OCI-LY3 (cell line): ENCODE measurements at regions not wholly inside any gene's neighbourhood (a gene's known extent, or its start where the extent isn't known, plus 50 kb on each side); places are given as distances from the start of the nearest gene placed in this dataset.

Experiments
- CTCF ChIP-seq: fragments of 200-600, 300-600 bp; sonication (generic); IDR thresholded peaks from 2 replicates; pipeline ENCODE4 v1.5.1; 2014; ENCODE audit warnings: antibody characterized with exemption, low read length, low read depth
- EZH2phosphoT487 ChIP-seq: fragments of 200-600 bp; shearing (Covaris generic); IDR thresholded peaks from 2 replicates; pipeline ENCODE4 v1.6.1; 2018; ENCODE audit warnings: antibody characterized with exemption, mixed run types, low read depth

DNA sequence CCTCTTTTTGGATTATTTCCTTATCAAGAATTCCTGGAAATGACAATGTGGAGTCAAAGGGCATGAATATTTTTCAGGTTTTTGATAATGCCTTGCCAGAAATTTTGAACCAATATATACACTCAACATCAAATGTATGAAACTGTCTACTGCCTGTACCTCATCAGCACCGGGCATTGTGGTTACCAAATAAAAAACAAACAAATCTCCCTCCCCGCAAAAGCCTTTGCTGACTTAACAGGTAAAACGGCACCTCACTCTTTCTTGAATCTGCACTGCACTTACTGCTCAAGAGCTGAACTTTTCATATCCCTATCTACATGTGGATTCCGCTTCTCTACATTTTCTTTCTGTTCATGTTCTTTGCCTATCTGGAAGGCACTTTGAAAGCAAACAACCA is 134.5 kb upstream of the PRICKLE2 start:
- TF ChIP-seq CTCF = no peak
- no peak for TF ChIP-seq EZH2phosphoT487
